ENCODE measurements at regions not wholly inside any gene's neighbourhood (a gene's known extent, or its start where the extent isn't known, plus 50 kb on each side); places are given as distances from the start of the nearest gene placed in this dataset.

DNA sequence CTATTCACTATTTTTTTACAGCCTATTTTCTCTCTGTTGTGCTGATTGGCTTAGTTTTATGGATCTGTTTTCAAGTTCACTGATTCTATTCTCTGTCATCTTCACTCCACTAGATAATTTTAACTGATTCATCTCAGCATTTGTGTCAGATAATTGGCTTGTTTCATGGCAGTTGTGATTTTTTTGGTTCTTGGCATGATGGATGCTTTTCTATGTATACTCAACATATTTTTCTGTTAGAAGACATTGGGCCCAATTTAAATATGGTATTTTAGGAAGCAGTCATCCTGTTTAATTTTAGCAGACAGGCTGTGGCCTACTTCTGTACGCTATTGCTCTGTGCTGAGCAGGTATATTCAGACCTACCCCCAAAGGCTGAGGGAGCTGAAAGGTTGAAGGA, 1865.3 kb upstream of the ACO1 start:
- Histone ChIP-seq H3K4me1 (ENCODE audit: control insufficient read depth, insufficient read depth, low read length) (no peaks in the 10 kb centered on the region), H3K9me3 (ENCODE audit: control insufficient read depth, insufficient read depth, low read depth, low read length) (no peaks in the 10 kb centered on the region), H3K36me3 (ENCODE audit: control insufficient read depth in 2 of 2, insufficient read depth in 1 of 2, low read length in 2 of 2) (no peaks in the 10 kb centered on the region), H3K4me3 (ENCODE audit: low read depth, low read length) (no peak overlapping the region), H3K27ac (ENCODE audit: extremely low read depth, low read depth, low read length) (no peak overlapping the region)
- CTCF ChIA-PET = no interaction called here
- POLR2A ChIA-PET = no interaction called here
- TF ChIP-seq ZNF121 (tag by site-specific recombination; IDR thresholded peaks at IDR 0.05) (no peak), ZNF133 (tag by site-specific recombination; IDR thresholded peaks at IDR 0.05) (no peak), ZSCAN18 (tag by site-specific recombination; IDR thresholded peaks at IDR 0.05) (no peak), ZNF510 (tag by site-specific recombination; IDR thresholded peaks at IDR 0.05; ENCODE audit: insufficient replicate concordance) (no peak), MYNN (tag by site-specific recombination; IDR thresholded peaks at IDR 0.05; ENCODE audit: borderline replicate concordance) (no peak), ZBTB21 (tag by site-specific recombination; IDR thresholded peaks at IDR 0.05) (no peak), ZNF701 (tag by site-specific recombination; IDR thresholded peaks at IDR 0.05) (no peak), ZNF280D (tag by site-specific recombination; IDR thresholded peaks at IDR 0.05) (no peak), BCL6B (tag by site-specific recombination; IDR thresholded peaks at IDR 0.05) (no peak), SP2 (tag by site-specific recombination; IDR thresholded peaks at IDR 0.05) (no peak), ZNF37A (tag by site-specific recombination; IDR thresholded peaks at IDR 0.05) (no peak), SCRT2 (tag by site-specific recombination; IDR thresholded peaks at IDR 0.05) (no peak), ZNF324 (tag by site-specific recombination; IDR thresholded peaks at IDR 0.05) (no peak), ZNF521 (tag by site-specific recombination; IDR thresholded peaks at IDR 0.05) (no peak), ZNF394 (tag by site-specific recombination; IDR thresholded peaks at IDR 0.05; ENCODE audit: borderline replicate concordance) (no peak)
- TF ChIP-seq, protein P1, sequence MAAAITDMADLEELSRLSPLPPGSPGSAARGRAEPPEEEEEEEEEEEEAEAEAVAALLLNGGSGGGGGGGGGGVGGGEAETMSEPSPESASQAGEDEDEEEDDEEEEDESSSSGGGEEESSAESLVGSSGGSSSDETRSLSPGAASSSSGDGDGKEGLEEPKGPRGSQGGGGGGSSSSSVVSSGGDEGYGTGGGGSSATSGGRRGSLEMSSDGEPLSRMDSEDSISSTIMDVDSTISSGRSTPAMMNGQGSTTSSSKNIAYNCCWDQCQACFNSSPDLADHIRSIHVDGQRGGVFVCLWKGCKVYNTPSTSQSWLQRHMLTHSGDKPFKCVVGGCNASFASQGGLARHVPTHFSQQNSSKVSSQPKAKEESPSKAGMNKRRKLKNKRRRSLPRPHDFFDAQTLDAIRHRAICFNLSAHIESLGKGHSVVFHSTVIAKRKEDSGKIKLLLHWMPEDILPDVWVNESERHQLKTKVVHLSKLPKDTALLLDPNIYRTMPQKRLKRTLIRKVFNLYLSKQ (tag by site-specific recombination; IDR thresholded peaks at IDR 0.05; ENCODE audit: borderline replicate concordance) = no peak

- Histone ChIP-seq H3K4me3 (ENCODE audit: low read depth, low read length) (no peak overlapping the region), H3K36me3 (ENCODE audit: control insufficient read depth in 2 of 2, insufficient read depth in 1 of 2, low read length in 2 of 2) (no peaks in the 10 kb centered on the region), H3K27ac (ENCODE audit: extremely low read depth, low read depth, low read length) (no peak overlapping the region), H3K9me3 (ENCODE audit: control insufficient read depth, insufficient read depth, low read depth, low read length) (no peaks in the 10 kb centered on the region), H3K4me1 (ENCODE audit: control insufficient read depth, insufficient read depth, low read length) (no peaks in the 10 kb centered on the region)
- CTCF ChIA-PET = no interaction called here
- TF ChIP-seq ZNF558 (tag by site-specific recombination; IDR thresholded peaks at IDR 0.05) = no peak
- POLR2A ChIA-PET = no interaction called here
These were observed 1864.7 kb upstream of the ACO1 start for GRCh38 chr9:30519756-30520155.

Data from HEK293 (cell line).